ENCODE measurements at regions not wholly inside any gene's neighbourhood (a gene's known extent, or its start where the extent isn't known, plus 50 kb on each side); places are given as distances from the start of the nearest gene placed in this dataset.

DNA sequence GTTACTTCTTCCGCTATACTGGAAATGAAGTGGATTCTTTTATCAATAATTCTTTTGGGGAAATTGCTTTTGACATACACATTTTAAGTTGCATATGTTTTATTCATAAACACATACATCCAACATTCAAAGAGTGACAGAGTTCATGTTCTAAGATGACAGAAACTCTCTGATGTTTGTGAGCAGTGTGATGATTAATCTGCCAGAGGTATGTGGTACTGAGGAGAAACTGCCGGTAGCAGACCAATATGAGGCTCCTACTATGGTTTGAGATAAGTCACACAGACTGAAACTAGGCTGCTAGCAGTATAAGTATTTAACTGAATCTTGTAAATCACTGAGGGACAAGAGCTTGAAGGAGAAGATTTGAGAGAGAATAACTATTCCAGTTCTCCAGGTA is 524.1 kb upstream of the SEMA3D start:
- no peaks in the 10 kb centered on the region for H3K4me1 ChIP-seq
- H3K36me3 ChIP-seq (ENCODE audit: insufficient read depth in 1 of 2, low read depth in 1 of 2), result no peaks in the 10 kb centered on the region
- no peak overlapping the region for H3K27ac ChIP-seq
- DNase-seq, result no peak
- H3K27me3 ChIP-seq (ENCODE audit: insufficient read depth in 3 of 3, low read length in 2 of 3), result no peaks in the 10 kb centered on the region
- ATAC-seq, result no peak
- H3K9me3 ChIP-seq, result no peaks in the 10 kb centered on the region
- intact Hi-C loops (cut with DNase I), result no loop called here
- no peak overlapping the region for H3K4me3 ChIP-seq
- 86 to 91% (median 87%) methylated on average over 2 of the region's 2 CpGs for WGBS, 3 donors
- TF ChIP-seq, protein P1, sequence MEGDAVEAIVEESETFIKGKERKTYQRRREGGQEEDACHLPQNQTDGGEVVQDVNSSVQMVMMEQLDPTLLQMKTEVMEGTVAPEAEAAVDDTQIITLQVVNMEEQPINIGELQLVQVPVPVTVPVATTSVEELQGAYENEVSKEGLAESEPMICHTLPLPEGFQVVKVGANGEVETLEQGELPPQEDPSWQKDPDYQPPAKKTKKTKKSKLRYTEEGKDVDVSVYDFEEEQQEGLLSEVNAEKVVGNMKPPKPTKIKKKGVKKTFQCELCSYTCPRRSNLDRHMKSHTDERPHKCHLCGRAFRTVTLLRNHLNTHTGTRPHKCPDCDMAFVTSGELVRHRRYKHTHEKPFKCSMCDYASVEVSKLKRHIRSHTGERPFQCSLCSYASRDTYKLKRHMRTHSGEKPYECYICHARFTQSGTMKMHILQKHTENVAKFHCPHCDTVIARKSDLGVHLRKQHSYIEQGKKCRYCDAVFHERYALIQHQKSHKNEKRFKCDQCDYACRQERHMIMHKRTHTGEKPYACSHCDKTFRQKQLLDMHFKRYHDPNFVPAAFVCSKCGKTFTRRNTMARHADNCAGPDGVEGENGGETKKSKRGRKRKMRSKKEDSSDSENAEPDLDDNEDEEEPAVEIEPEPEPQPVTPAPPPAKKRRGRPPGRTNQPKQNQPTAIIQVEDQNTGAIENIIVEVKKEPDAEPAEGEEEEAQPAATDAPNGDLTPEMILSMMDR (IDR thresholded peaks at IDR 0.05), result no peak

GRCh38 chr7:85708221-85708620 is 521.4 kb upstream of the SEMA3D start:
- 80 to 87% (median 84%) methylated on average over 1 of the region's 1 CpG for WGBS, 3 donors
- Histone ChIP-seq H3K27me3 (ENCODE audit: insufficient read depth in 3 of 3, low read length in 2 of 3) (no peaks in the 10 kb centered on the region), H3K4me1 (no peaks in the 10 kb centered on the region), H3K9me3 (no peaks in the 10 kb centered on the region), H3K4me3 (no peak overlapping the region), H3K36me3 (ENCODE audit: insufficient read depth in 1 of 2, low read depth in 1 of 2) (no peaks in the 10 kb centered on the region), H3K27ac (no peak overlapping the region)
- TF ChIP-seq, protein P1 (IDR thresholded peaks at IDR 0.05), result no peak
- no peak for ATAC-seq
- no peak for DNase-seq
- intact Hi-C loops (cut with DNase I), result no loop called here

- ATAC-seq (no peak), DNase-seq (no peak)
- 81 to 89% (median 86%) methylated on average over 2 of the region's 2 CpGs for WGBS, 3 donors
- intact Hi-C loops (cut with DNase I), result no loop called here
- Histone ChIP-seq H3K36me3 (ENCODE audit: insufficient read depth in 1 of 2, low read depth in 1 of 2) (no peaks in the 10 kb centered on the region), H3K4me1 (no peaks in the 10 kb centered on the region), H3K9me3 (no peaks in the 10 kb centered on the region), H3K27me3 (ENCODE audit: insufficient read depth in 3 of 3, low read length in 2 of 3) (no peaks in the 10 kb centered on the region), H3K4me3 (no peak overlapping the region), H3K27ac (no peak overlapping the region)
- TF ChIP-seq, protein P1 (IDR thresholded peaks at IDR 0.05), result no peak
Observed at GRCh38 chr7:85705076-85705475, 518.2 kb upstream of the SEMA3D start.

- ATAC-seq, result no peak
- TF ChIP-seq, protein P1 (IDR thresholded peaks at IDR 0.05), result no peak
Observed at GRCh38 chr7:85703251-85704010, 516.6 kb upstream of the SEMA3D start.

GRCh38 chr7:85702348-85702747 is 515.5 kb upstream of the SEMA3D start:
- ATAC-seq (no peak), DNase-seq (no peak)
- Histone ChIP-seq H3K27ac (no peak overlapping the region), H3K9me3 (no peaks in the 10 kb centered on the region), H3K27me3 (ENCODE audit: insufficient read depth in 3 of 3, low read length in 2 of 3) (no peaks in the 10 kb centered on the region), H3K36me3 (ENCODE audit: insufficient read depth in 1 of 2, low read depth in 1 of 2) (no peaks in the 10 kb centered on the region), H3K4me1 (no peaks in the 10 kb centered on the region), H3K4me3 (no peak overlapping the region)
- intact Hi-C loops (cut with DNase I), result no loop called here
- TF ChIP-seq, protein P1 (IDR thresholded peaks at IDR 0.05), result no peak

More at GRCh38 chr7:85703251-85704010, 516.6 kb upstream of the SEMA3D start:
- no peak for DNase-seq
- Histone ChIP-seq H3K36me3 (ENCODE audit: insufficient read depth in 1 of 2, low read depth in 1 of 2) (no peaks in the 10 kb centered on the region), H3K9me3 (no peaks in the 10 kb centered on the region), H3K27me3 (ENCODE audit: insufficient read depth in 3 of 3, low read length in 2 of 3) (no peaks in the 10 kb centered on the region), H3K27ac (no peak overlapping the region), H3K4me3 (no peak overlapping the region), H3K4me1 (no peaks in the 10 kb centered on the region)
- intact Hi-C loops (cut with DNase I), result no loop called here
- WGBS, 3 donors, result 84 to 92% (median 86%) methylated on average over 2 of the region's 2 CpGs

Data from psoas muscle (tissue), 7 donors.